Sigmoid colon (tissue), 4 donors: ENCODE measurements at regions not wholly inside any gene's neighbourhood (a gene's known extent, or its start where the extent isn't known, plus 50 kb on each side); places are given as distances from the start of the nearest gene placed in this dataset.

Experiments
- CTCF ChIP-seq, 4 experiments: fragments of 450-650 bp in 3 of 4; fragments of 200-600 bp in 1 of 4; IDR thresholded peaks; one replicate each; pipeline ENCODE4 v1.5.1; 2016 to 2019; ENCODE audit warnings: antibody characterized with exemption in 4 of 4, mild to moderate bottlenecking in 3 of 4, moderate library complexity in 2 of 4
- EP300 ChIP-seq, 4 donors: sonication (generic); formaldehyde crosslinking; IDR thresholded peaks; one replicate each; pipeline ENCODE4 v1.6.1; 2017; ENCODE audit warnings: antibody characterized with exemption in 4 of 4
- POLR2A ChIP-seq, 2 donors: fragments of 450-650 bp; IDR thresholded peaks; one replicate each; pipeline ENCODE4 v1.6.1; 2016; ENCODE audit warnings: antibody characterized with exemption in 2 of 2, mild to moderate bottlenecking in 2 of 2, moderate library complexity in 2 of 2
- POLR2AphosphoS5 ChIP-seq, 4 donors: sonication (generic); formaldehyde crosslinking; IDR thresholded peaks; one replicate each; pipeline ENCODE4 v1.6.1; 2017; ENCODE audit warnings: antibody characterized with exemption in 4 of 4

- TF ChIP-seq CTCF (IDR thresholded peaks at IDR 0.05) (no peak), EP300 (IDR thresholded peaks at IDR 0.05) (no peak), POLR2AphosphoS5 (IDR thresholded peaks at IDR 0.05) (no peak), POLR2A (IDR thresholded peaks at IDR 0.05) (no peak)
Measured at GRCh38 chr15:70242951-70243685, 145.4 kb upstream of the TLE3 start.
